GM18909 (cell line): ENCODE measurements at regions not wholly inside any gene's neighbourhood (a gene's known extent, or its start where the extent isn't known, plus 50 kb on each side); places are given as distances from the start of the nearest gene placed in this dataset.
"Not testable (repeated sequence)": the region's sequence is repeated elsewhere in the genome, so short reads cannot be mapped to it uniquely, and the experiment has no call there.

Source experiments
- ATAC-seq: cut with Tn5 transposase; IDR thresholded peaks from one replicate; pipeline ENCODE4 v1.9.1; 2021; ENCODE audit warnings: mild to moderate bottlenecking; ENCODE audit not compliant: unreplicated experiment, poor library complexity

DNA sequence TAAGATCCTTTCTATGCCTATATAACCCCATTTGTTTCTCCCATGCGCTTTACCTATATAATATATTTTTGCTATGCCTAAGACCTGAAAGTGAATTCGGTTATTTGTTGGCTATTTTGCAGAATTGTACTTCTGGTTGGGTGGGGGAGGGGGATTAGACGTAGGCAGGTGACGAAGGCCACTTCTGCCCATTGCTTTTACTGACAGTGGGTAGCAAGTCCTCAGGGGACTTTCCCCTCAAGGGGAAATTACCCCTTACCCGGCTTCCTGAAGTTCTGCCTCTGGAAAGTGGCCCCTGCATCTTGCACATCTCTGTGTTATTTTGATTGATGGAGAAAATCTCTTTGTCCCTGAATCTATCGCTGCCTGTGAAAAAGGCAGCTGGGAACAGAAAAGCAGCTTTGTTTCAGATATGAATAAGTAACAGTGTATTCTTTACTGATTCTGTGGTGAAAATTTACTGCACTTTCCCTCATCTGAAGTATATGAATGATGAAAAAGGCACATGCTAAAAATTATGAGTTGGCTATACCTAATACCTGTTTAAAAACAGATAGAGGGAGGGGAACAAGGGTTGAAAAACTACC, 133.9 kb downstream of the UTRN start:
- ATAC-seq, result no peak

DNA sequence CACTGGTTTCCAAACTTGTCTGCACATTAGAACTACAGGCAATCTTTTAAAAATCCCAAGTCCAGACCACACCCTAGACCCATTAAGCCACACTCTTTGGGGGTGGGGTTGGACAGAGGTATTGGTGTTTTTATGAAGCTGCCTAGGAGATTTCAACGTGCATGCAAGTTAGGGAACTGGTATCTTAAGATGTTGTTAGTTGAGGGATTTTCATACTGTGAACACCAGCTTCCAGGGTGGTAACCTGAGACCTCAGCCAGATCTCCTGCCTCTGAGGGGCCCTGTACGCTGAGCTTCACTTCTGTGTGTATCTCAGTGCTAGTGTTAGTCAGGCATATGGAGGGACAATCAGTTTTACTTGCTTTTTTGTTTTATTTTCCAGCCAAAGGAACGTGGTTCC, 138.0 kb downstream of the UTRN start:
- ATAC-seq, result no peak

DNA sequence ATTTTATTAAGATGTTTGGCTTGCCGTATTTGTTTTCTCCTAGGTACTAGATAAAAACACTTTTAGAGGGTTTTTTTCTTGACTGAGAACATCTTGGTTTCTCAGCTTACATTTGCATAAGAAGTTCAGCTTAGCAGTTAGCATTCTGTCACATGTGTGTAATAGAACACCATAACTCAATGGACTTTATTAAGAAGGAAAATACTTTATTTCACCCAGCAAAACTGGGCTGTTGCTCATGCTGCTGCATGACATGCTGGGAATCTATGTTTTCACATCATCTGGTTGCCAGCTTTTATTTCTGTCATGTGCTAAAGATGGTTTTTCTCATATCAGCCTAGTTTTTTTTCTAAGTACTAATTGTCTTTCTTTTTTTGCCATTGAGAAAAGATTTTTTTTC, 144.6 kb downstream of the UTRN start:
- ATAC-seq, result no peak

DNA sequence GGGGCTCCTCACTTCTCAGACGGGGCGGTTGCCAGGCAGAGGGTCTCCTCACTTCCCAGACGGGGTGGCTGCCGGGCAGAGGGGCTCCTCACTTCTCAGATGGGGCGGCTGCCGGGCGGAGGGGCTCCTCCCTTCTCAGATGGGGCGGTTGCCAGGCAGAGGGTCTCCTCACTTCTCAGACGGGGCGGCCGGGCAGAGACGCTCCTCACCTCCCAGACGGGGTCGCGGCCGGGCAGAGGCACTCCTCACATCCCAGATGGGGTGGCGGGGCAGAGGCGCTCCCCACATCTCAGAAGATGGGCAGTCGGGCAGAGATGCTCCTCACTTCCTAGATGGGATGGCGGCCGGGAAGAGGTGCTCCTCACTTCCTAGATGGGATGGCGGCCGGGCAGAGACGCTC, 148.3 kb downstream of the UTRN start:
- ATAC-seq, result not testable (repeated sequence)

DNA sequence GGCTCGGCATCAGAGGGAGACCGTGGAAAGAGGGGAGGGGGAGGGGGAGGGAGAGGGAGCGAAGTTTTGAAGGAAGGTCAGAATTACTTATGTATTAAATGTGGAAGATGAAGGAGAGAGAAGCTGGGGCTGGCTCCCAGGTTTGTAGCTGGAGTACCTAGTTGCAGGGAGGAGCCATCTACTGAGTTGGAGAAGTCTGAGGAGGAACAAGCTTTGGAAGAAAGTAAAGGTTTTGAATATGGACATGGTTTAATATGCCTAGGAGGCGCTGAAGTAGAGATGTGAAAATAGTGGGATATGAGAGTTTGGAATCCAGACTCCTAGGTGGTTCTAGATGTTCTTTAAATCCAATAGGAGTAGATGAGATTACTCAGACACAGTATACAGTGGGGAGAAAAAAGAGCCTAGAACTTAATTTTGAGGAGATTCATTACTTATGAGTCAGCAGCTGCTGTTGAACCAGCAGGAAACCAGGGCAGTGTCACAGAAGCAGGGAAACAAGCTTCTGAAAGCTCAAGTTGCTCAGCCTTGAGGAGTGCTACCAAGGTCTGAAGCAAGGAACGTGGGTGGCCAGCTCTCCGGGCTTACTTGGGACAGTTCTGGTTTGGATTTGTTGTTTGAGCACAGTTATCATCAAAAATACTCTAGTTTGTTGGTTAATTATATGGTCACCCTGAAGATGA, 149.3 kb downstream of the UTRN start:
- ATAC-seq, result no peak

DNA sequence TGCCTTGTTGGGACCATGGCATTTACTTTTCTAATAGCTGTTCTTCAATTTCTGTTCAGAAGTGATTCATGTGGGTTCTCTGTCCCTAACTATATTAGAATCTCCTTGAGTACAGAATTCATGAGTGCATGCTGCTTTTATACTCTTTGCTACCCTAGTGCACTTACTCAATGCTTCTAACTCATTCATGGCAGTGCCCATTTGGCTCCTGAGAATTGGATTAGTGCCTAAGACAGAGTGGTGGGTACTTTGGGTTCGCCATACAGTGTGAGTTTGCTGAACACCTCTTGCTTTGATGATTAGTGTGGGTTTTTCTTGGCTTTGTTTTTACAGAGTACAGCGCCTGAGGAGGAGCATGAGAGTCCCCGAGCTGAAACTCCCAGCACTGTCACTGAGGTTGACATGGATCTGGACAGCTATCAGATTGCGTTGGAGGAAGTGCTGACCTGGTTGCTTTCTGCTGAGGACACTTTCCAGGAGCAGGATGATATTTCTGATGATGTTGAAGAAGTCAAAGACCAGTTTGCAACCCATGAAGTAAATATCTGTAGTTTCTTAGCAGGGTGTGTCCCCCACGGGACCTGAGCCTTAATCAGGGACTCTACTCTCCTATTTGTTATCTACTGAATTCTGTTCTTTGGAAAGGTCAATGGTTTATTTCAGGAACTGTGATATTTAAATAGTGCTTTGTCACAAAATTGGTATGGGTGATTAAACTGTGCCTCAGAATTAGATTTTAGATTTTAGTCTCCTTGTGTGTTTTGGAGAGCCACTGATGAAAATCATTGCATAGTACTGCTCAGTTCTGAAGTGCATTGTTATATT, 150.7 kb downstream of the UTRN start:
- no peak for ATAC-seq

DNA sequence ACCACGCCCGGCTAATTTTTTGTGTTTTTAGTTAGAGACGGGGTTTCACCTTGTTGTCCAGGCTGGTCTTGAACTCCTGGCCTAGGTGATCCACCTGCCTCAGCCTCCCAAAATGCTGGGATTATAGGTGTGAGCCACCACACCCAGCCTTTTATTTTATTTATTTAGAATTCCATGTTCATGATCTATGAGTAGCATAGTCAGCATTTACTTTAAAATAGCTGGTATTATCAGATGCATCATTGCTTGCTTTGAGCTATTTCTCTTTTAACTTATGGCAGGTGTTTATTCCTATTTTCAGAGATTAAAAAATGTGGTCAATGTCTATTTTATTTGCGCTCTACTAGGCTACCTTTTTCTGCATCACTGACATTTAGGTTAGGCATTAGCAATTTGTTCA, 152.0 kb downstream of the UTRN start:
- ATAC-seq, result no peak

DNA sequence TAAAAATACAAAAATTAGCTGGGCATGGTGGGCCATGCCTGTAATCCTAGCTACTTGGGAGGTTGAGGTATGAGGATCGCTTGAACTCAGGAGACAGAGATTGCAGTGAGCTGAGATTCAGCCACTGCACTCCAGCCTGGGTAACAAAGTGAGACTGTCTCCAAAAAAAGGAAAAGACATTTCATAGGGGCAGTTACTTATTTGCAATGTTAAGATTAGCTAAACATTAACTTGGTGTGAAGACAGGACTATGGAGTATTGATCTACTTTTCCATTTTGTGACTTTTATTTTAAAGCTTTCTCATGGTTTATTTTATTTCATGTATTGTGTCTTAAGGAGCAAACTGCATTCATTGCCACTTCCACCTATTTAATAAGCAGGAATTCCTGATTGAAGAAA, 153.0 kb downstream of the UTRN start:
- no peak for ATAC-seq

DNA sequence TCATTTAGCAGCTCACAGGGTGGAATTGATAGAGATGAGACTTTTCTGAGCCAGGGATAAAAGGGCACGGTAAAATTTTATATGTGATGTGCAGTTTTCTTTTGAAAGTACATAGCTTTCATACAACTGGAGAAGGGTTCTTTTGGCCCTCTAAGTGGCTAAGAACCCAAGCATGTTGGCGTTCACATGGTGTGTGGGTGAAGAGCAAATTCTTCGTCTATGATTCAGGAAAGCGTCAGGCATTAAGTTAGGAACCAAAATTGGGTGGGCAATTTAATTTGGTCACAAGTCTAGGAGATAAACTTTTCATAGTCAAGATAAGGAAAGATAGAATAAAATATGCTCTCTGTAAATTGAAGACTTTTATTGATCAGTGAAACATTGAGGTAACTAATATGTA, 153.9 kb downstream of the UTRN start:
- ATAC-seq, result no peak

DNA sequence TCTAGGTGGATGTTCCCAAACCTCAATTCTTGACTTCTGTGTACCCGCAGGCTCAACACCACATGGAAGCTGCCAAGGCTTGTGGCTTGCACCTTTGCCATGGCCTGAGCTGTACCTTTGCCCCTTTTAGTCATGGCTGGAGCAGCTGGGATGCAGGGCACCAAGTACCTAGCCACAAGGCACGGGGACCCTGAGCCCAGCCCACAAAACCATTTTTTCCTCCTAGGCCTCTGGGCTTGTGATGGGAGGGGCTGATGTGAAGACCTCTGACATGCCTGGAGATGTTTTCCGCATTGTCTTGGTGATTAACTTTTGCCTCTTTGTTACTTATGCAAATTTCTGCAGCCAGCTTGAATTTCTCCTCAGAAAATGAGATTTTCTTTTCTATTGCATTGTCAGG, 156.7 kb downstream of the UTRN start:
- not testable (repeated sequence) for ATAC-seq

DNA sequence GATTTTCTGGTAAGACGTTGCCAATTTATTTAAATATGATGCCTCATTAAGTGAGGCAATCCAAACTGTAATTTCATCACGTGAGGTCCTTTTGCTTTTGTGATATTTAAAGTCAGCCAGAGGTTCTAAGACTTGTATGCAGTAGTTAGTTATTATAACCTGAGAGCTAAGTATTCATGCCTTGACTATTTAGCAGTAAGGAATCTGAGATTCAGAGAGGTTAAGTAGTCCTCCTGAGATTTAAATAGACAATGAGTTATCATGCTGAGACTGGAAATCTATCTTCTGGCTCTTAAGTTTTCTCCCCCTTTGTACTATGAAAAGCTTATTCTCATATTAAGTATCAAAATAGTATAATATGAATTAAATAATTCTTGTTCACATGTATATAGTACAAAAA, 158.0 kb downstream of the UTRN start:
- ATAC-seq, result no peak

DNA sequence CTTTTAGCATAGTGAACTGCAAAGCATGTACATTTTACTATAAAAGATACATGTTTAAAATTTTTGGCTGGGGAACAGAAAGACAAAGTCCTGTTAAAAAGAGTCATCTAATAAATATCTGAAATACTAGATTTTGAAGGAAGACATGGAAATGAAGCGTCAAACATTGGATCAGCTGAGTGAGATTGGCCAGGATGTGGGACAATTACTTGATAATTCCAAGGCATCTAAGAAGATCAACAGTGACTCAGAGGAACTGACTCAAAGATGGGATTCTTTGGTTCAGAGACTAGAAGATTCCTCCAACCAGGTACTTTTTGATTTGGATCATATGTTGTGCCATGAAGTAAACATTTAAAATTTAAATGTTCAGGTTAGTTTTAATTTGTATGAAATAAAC, 162.3 kb downstream of the UTRN start:
- ATAC-seq, result no peak

DNA sequence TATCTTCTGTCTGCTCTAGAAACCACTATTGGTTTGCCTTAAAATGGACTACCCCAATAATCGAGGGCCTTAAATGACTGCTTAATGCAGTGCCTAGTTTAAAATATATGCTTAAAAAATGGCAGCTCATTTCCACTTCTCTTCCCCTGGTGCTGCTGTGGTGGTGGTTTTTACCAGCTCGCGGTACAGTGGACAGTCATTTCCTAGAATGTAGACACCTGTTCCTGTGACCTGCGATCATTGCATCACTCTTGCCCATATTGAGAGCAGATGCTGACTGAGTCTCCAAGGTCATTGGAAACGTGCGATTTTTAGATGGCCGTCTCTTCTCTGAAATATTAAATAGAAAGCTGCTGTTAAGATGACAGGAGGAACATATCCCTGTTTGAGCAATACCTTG, 164.1 kb downstream of the UTRN start:
- ATAC-seq, result no peak

DNA sequence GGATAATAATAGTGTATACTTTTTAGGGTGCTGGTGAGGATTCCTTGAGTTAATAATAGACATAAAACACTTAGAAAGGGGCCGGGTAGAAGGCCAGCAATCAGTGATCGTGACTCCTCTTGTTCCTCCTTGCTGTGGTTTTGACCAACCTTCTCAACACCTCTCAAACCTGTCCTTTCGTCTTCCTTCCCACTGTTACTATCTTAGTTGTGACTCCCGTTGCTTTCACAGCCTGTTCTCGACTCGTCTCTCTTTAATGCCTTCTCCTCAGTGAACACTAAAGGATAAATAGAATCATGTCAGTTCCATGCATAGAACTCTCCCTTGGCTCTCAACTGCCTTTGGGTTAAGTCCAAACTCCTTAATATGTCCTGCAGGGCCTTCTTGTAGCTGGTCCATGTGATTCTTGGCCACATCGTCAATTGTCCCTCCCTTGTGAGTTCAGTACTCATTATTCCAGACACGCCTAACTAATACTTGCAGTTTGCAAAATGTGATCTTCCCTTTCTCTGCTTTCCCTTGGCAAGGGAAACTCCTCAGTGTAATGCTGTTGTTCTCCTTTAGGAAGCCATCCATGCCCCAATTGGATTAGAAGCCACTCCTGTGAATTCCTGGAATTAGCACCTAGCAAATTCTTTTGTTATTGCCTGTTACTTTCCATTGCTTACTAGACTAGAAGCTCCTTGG, 164.9 kb downstream of the UTRN start:
- no peak for ATAC-seq

DNA sequence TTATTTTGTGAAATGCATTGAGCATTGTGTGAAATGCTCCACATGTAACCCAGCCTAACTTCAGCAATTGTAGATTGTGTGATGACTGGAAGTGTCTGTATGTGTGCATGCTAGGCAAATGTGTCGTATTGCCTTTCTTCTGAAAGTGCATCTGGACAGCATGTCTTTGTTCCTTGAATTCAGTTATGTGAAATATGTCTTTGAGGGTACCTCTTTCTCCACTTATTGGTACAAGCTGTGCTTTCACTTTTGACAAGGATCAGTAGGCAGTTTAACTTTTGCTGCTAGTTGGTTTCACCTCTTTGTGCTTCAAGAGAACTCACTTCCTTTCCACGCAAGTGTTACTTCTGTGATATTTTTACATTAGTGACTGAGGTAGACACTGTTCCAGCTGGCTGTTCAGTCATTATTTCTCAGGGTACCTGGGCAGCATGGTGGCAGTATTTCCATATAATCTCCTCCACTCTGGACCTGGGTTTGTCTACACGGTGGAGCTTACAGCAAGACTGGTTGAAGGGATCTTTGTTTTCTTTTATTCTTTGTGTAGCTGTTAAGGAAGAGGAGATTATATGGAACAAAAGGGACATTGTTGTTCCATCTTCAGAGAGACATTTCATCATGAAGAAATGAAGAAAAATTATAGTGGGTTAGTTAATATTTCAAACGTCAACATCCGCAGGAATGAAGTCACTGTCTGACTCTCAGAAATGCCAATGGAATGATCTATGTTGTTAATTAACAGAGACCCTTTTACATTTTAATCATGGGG, 175.4 kb downstream of the UTRN start:
- ATAC-seq, result peak; percentile 90

DNA sequence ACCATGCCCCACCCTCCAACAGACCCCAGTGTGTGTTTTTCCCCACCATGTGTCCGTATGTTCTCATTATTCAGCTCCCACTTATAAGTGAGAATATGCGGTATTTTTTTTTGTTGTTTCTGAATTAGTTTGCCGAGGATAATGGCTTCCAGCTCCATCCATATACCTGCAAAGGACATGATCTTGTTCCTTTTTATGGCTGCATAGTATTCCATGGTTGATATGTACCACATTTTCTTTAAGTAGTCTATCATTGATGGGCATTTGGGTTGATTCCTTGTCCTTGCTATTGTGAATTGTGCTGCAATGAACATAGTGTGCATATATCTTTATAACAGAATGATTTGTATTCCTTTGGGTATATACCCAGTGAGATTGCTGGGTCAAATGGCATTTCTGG, 176.9 kb downstream of the UTRN start:
- ATAC-seq, result no peak

DNA sequence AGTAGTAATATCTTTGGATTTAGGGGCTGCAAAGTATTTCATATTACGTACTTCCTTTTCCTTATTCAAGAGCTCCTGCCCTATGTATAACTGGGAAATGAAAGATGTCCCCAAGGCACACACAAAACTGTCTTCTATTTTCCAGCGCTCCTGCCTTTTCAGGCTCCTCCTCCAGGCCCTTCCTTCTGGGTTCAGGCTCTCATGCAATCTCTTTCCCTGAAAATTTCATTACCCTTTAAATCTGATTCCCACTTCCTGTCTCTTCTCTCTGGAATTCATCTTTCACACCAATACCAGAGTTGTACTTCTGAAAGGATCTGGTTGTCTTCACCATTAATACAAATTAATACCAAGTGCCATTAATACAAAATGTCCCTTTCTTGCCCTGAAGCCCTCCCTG, 181.6 kb downstream of the UTRN start:
- no peak for ATAC-seq

DNA sequence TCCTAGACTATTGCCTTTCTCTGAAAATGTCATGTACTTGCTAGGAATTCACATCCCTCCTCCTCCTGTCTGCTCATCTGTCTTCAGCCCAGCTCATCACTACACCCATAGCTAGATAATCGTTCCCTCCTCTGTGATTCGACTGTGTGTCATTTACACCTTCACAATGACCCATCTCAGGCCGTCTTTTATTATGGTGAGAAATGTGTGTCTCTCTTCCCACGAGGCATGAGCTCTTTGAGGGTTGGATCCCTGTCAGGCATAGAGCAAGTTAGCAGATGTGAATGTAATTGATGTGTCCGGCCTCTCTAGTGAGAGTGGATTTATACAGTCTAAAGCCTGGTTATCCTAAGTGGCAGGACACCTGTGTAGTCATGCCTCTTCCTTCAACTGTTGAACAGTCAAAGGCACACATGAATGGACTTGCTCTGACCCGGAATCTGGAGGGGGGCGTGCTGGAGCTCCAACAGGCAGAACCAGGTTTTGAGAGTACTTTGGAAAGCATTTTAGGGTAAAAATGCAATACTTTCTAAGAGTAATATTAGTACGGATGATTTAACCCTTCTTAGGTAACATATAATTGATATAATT, 182.1 kb downstream of the UTRN start:
- ATAC-seq, result no peak

DNA sequence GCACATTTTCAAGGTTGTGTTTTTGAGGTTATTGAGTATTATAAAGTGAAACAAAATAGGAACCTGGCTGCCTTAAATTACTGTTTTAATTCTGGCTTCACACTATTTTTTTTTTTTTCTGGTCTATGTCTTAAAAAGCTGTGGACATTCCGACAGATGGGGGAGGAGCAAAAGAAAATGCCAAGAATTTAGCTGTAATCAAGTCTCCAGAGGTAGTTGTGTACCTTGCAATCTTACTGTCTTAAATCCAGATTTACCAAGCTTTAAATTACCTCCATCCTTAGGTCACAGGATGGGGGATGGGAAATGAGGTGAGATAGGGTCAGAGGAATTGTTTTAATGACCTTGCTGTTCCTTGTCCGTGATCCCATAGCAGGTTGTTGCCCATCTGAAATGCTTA, 182.8 kb downstream of the UTRN start:
- no peak for ATAC-seq

DNA sequence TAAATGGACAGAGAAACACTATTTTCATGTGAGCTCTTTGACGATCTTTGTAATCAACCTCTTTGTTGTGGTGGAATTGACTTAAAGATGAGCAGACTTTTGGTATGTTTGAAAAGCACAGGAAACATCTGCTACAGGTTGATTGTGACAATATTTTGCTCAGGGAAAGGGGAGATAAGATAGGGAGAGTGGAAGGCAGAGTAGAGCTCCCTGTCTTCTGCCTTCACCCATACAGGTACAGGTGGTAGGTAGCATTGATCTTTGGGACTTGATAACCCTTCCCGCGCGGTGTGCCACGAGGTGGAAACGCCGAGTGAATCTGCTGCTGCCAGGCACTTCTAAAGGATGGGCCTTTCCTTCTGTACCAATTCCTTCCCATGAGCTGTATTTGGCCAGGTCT, 183.6 kb downstream of the UTRN start:
- no peak for ATAC-seq
